MG63 (cell line): ENCODE measurements at regions not wholly inside any gene's neighbourhood (a gene's known extent, or its start where the extent isn't known, plus 50 kb on each side); places are given as distances from the start of the nearest gene placed in this dataset.

Experiments
- DNase-seq: peaks from one replicate; pipeline ENCODE4 v3.0.0-alpha.2; 2020
- H3K27me3 ChIP-seq: fragments of 250-450 bp; sonication (Bioruptor Pico); 2 replicates; pipeline ENCODE4 v1.5.1; 2020; ENCODE audit warnings: mild to moderate bottlenecking, moderate library complexity
- H3K36me3 ChIP-seq: fragments of 250-450 bp; sonication (Bioruptor Pico); 2 replicates; pipeline ENCODE4 v1.5.1; 2020; ENCODE audit warnings: mild to moderate bottlenecking, moderate library complexity
- H3K4me3 ChIP-seq: fragments of 250-450 bp; sonication (Bioruptor Pico); 2 replicates; pipeline ENCODE4 v1.5.1; 2020; ENCODE audit warnings: mild to moderate bottlenecking, moderate library complexity
- H3K9me3 ChIP-seq: fragments of 250-450 bp; sonication (Bioruptor Pico); 2 replicates; pipeline ENCODE4 v1.5.1; 2020; ENCODE audit warnings: mild to moderate bottlenecking, moderate library complexity

GRCh38 chr18:25827228-25827627 lies 263.2 kb downstream of the SS18 start:
- Histone ChIP-seq H3K9me3 (no peaks in the 10 kb centered on the region), H3K4me3 (no peak overlapping the region), H3K36me3 (no peaks in the 10 kb centered on the region), H3K27me3 (no peaks in the 10 kb centered on the region)
- DNase-seq: no peak

- Histone ChIP-seq H3K27me3 (no peaks in the 10 kb centered on the region), H3K4me3 (no peak overlapping the region), H3K36me3 (no peaks in the 10 kb centered on the region), H3K9me3 (no peaks in the 10 kb centered on the region)
- DNase-seq: no peak
Observed at GRCh38 chr18:25826823-25827222, 263.6 kb downstream of the SS18 start.

GRCh38 chr18:25825979-25826776 lies 264.2 kb downstream of the SS18 start:
- DNase-seq: no peak
- H3K27me3 ChIP-seq: no peaks in the 10 kb centered on the region
- H3K36me3 ChIP-seq: no peaks in the 10 kb centered on the region
- H3K9me3 ChIP-seq: no peaks in the 10 kb centered on the region
- H3K4me3 ChIP-seq: no peak overlapping the region

- H3K36me3 ChIP-seq: no peaks in the 10 kb centered on the region
- no peaks in the 10 kb centered on the region for H3K27me3 ChIP-seq
- no peaks in the 10 kb centered on the region for H3K9me3 ChIP-seq
- DNase-seq: no peak
- H3K4me3 ChIP-seq: no peak overlapping the region
Observed at GRCh38 chr18:25825056-25825455, 265.4 kb downstream of the SS18 start.

- Histone ChIP-seq H3K4me3 (no peak overlapping the region), H3K36me3 (no peaks in the 10 kb centered on the region), H3K27me3 (no peaks in the 10 kb centered on the region), H3K9me3 (no peaks in the 10 kb centered on the region)
- DNase-seq: no peak
Observed at GRCh38 chr18:25819746-25820363, 270.6 kb downstream of the SS18 start.

GRCh38 chr18:25818505-25818904 lies 271.9 kb downstream of the SS18 start:
- Histone ChIP-seq H3K9me3 (no peaks in the 10 kb centered on the region), H3K36me3 (no peaks in the 10 kb centered on the region), H3K27me3 (no peaks in the 10 kb centered on the region), H3K4me3 (no peak overlapping the region)
- DNase-seq: no peak

GRCh38 chr18:25817546-25818237 lies 272.7 kb downstream of the SS18 start:
- no peaks in the 10 kb centered on the region for H3K9me3 ChIP-seq
- H3K27me3 ChIP-seq: no peaks in the 10 kb centered on the region
- no peaks in the 10 kb centered on the region for H3K36me3 ChIP-seq
- DNase-seq: no peak
- no peak overlapping the region for H3K4me3 ChIP-seq

GRCh38 chr18:25815659-25816058 lies 274.8 kb downstream of the SS18 start:
- Histone ChIP-seq H3K27me3 (no peaks in the 10 kb centered on the region), H3K4me3 (no peak overlapping the region), H3K9me3 (no peaks in the 10 kb centered on the region), H3K36me3 (no peaks in the 10 kb centered on the region)
- no peak for DNase-seq

- DNase-seq: no peak
- no peak overlapping the region for H3K4me3 ChIP-seq
- no peaks in the 10 kb centered on the region for H3K27me3 ChIP-seq
- no peaks in the 10 kb centered on the region for H3K36me3 ChIP-seq
- H3K9me3 ChIP-seq: no peaks in the 10 kb centered on the region
Observed at GRCh38 chr18:25814841-25815458, 275.5 kb downstream of the SS18 start.

GRCh38 chr18:25813110-25813509 lies 277.3 kb downstream of the SS18 start:
- Histone ChIP-seq H3K27me3 (no peaks in the 10 kb centered on the region), H3K4me3 (no peak overlapping the region), H3K36me3 (no peaks in the 10 kb centered on the region), H3K9me3 (no peaks in the 10 kb centered on the region)
- no peak for DNase-seq

GRCh38 chr18:25810736-25811135 lies 279.7 kb downstream of the SS18 start:
- Histone ChIP-seq H3K4me3 (no peak overlapping the region), H3K27me3 (no peaks in the 10 kb centered on the region), H3K36me3 (no peaks in the 10 kb centered on the region), H3K9me3 (no peaks in the 10 kb centered on the region)
- no peak for DNase-seq

GRCh38 chr18:25805939-25806338 lies 284.5 kb downstream of the SS18 start:
- no peak for DNase-seq
- H3K4me3 ChIP-seq: no peak overlapping the region

GRCh38 chr18:25805323-25805722 lies 285.1 kb downstream of the SS18 start:
- no peaks in the 10 kb centered on the region for H3K36me3 ChIP-seq
- H3K27me3 ChIP-seq: no peaks in the 10 kb centered on the region
- DNase-seq: peak; percentile 76
- H3K4me3 ChIP-seq: no peak overlapping the region
- H3K9me3 ChIP-seq: no peaks in the 10 kb centered on the region

More at GRCh38 chr18:25805939-25806338, 284.5 kb downstream of the SS18 start:
- Histone ChIP-seq H3K36me3 (no peaks in the 10 kb centered on the region), H3K9me3 (no peaks in the 10 kb centered on the region), H3K27me3 (no peaks in the 10 kb centered on the region)

- H3K4me3 ChIP-seq: no peak overlapping the region
- no peaks in the 10 kb centered on the region for H3K36me3 ChIP-seq
- H3K27me3 ChIP-seq: no peaks in the 10 kb centered on the region
- H3K9me3 ChIP-seq: no peaks in the 10 kb centered on the region
- no peak for DNase-seq
Observed at GRCh38 chr18:25799231-25799630, 291.2 kb downstream of the SS18 start.

- Histone ChIP-seq H3K9me3 (no peaks in the 10 kb centered on the region), H3K4me3 (no peak overlapping the region)
Observed at GRCh38 chr18:25798046-25798445, 292.4 kb downstream of the SS18 start.

GRCh38 chr18:25795213-25795612 lies 295.2 kb downstream of the SS18 start:
- Histone ChIP-seq H3K4me3 (no peak overlapping the region), H3K27me3 (no peaks in the 10 kb centered on the region), H3K9me3 (no peaks in the 10 kb centered on the region), H3K36me3 (no peaks in the 10 kb centered on the region)
- DNase-seq: no peak

More at GRCh38 chr18:25798046-25798445, 292.4 kb downstream of the SS18 start:
- DNase-seq: no peak
- Histone ChIP-seq H3K27me3 (no peaks in the 10 kb centered on the region), H3K36me3 (no peaks in the 10 kb centered on the region)

GRCh38 chr18:25787276-25787675 lies 303.1 kb downstream of the SS18 start:
- H3K9me3 ChIP-seq: no peaks in the 10 kb centered on the region
- no peaks in the 10 kb centered on the region for H3K27me3 ChIP-seq
- DNase-seq: no peak
- no peaks in the 10 kb centered on the region for H3K36me3 ChIP-seq
- no peak overlapping the region for H3K4me3 ChIP-seq
